ENCODE measurements at regions not wholly inside any gene's neighbourhood (a gene's known extent, or its start where the extent isn't known, plus 50 kb on each side); places are given as distances from the start of the nearest gene placed in this dataset.

DNA sequence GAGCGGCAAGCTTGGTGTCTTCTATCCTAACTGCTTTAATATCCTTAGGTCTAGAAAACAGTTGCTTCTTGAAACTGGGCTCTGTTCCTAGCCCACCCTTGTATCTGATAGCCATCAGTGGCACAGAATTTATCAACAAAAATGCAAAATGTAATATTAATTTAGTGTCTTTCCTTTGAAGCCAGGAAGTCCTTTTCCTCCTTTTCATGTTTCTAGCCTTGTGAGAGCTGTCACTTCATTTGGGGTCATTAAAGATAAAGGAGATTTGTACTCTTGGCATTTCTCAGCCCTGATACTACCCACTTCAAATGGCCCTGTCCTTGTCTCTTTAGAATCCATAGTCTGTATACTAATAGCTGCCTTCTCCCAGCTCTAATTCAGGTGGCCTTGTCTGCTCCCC is 111.0 kb downstream of the GAS1 start:
- TF ChIP-seq, protein P1, sequence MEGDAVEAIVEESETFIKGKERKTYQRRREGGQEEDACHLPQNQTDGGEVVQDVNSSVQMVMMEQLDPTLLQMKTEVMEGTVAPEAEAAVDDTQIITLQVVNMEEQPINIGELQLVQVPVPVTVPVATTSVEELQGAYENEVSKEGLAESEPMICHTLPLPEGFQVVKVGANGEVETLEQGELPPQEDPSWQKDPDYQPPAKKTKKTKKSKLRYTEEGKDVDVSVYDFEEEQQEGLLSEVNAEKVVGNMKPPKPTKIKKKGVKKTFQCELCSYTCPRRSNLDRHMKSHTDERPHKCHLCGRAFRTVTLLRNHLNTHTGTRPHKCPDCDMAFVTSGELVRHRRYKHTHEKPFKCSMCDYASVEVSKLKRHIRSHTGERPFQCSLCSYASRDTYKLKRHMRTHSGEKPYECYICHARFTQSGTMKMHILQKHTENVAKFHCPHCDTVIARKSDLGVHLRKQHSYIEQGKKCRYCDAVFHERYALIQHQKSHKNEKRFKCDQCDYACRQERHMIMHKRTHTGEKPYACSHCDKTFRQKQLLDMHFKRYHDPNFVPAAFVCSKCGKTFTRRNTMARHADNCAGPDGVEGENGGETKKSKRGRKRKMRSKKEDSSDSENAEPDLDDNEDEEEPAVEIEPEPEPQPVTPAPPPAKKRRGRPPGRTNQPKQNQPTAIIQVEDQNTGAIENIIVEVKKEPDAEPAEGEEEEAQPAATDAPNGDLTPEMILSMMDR (IDR thresholded peaks at IDR 0.05; ENCODE audit: extremely low read depth, missing control alignments), result no peak
- DNase-seq (ENCODE audit: low spot score), result no peak

DNA sequence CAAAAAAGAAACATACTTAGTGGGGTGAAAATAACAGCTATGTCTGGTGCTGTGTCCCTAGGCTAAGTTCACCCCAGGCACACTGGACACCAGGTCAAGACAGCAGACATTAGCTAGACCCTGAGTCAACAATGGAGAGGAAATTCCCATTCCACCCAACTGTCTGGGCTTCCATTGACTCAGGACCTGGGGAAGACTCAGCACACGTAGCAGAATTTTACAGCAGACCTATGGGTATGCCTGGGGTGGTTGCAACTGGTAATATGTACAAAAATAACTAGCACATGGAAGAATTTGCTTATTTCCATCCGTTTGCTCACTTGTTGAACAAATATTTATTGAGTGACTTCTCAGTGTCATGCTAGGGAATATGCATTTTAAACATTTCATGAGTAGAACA is 117.0 kb downstream of the GAS1 start:
- TF ChIP-seq, protein P1 (IDR thresholded peaks at IDR 0.05; ENCODE audit: extremely low read depth, missing control alignments), result no peak
- DNase-seq (ENCODE audit: low spot score), result no peak

DNA sequence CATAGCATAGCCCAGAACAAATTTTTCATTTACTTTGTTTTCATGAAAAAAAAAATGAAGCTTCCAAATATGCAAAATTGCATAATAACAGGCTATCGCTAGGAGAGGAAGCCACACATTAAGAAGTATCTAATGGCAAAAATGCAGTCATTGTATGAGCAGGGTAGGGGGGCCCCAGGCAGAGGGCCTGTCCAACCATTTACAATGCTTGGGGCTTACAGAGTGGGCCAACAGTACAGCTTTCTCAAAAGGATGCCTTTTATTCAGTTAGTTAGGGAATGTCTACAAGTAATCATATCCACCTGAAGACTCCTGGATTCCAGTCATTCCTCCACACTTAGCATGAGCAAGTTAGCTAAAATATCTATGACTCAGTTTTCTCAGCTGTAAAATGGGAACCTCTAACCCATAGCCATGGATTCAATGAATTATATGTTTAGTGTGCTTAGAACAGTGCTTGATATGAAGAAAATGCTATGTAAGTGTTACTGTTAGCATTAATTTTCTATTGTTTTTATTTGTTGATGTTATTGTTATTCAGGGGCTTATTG is 117.7 kb downstream of the GAS1 start:
- TF ChIP-seq, protein P1 (IDR thresholded peaks at IDR 0.05; ENCODE audit: extremely low read depth, missing control alignments), result no peak
- DNase-seq (ENCODE audit: low spot score), result no peak

DNA sequence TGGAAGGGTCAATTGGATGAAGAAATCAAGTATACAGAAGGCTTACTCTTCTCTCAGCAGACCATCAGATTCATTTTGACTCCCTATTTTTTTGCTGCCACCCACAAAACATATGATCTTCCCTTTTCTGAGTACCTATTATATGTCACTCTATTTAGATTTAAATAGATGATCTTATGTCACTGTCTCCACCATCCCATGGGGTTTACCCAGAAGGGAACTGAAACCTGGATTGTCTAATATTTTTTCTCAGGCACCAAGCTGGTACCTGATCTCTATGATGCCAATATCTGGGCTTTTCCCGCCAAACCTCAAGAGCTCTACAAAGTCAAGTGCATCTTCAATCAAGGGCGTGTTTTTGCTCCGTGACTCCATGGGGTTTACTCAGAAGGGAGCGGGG is 118.7 kb downstream of the GAS1 start:
- no peak for DNase-seq (ENCODE audit: low spot score)
- TF ChIP-seq, protein P1 (IDR thresholded peaks at IDR 0.05; ENCODE audit: extremely low read depth, missing control alignments), result no peak

DNA sequence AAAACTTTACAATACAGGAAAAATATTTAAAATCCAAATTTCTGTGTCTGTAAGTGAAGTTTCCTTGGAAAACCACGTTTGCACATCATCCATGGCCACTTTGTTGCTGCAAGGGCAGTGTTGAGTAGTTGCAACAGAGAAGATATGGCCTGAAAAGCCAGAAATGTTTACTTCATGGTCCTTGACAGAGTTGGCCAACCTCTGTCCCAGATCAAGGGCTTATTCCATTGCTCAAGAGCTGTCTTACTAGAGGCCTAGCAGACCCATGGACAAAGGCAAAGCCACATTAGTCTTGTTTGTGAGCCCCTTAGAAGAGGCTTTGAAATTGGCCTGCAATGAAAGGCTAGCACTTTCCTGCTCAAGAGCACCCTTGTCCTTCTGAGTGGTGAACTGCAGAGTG is 119.4 kb downstream of the GAS1 start:
- no peak for DNase-seq (ENCODE audit: low spot score)
- TF ChIP-seq, protein P1 (IDR thresholded peaks at IDR 0.05; ENCODE audit: extremely low read depth, missing control alignments), result no peak

DNA sequence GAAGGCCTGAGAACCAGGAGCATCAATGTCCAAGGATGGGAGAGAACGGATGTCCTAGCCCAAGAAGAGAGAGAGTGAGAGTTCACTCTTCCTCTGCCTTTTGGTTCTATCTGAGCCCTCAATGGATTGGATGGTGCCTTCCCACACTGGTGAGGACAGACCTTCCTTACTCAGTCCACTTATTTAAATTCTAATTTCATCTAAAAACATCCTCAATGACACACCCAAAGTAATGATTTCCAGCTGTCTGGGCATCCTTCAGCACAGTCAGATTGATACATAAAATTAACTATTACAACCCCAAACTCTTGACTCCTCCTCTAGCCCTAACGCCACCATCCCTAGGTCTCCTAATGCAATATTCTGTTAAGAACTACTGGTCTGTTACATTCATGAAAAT is 122.0 kb downstream of the GAS1 start:
- no peak for DNase-seq (ENCODE audit: low spot score)
- TF ChIP-seq, protein P1 (IDR thresholded peaks at IDR 0.05; ENCODE audit: extremely low read depth, missing control alignments), result no peak

DNA sequence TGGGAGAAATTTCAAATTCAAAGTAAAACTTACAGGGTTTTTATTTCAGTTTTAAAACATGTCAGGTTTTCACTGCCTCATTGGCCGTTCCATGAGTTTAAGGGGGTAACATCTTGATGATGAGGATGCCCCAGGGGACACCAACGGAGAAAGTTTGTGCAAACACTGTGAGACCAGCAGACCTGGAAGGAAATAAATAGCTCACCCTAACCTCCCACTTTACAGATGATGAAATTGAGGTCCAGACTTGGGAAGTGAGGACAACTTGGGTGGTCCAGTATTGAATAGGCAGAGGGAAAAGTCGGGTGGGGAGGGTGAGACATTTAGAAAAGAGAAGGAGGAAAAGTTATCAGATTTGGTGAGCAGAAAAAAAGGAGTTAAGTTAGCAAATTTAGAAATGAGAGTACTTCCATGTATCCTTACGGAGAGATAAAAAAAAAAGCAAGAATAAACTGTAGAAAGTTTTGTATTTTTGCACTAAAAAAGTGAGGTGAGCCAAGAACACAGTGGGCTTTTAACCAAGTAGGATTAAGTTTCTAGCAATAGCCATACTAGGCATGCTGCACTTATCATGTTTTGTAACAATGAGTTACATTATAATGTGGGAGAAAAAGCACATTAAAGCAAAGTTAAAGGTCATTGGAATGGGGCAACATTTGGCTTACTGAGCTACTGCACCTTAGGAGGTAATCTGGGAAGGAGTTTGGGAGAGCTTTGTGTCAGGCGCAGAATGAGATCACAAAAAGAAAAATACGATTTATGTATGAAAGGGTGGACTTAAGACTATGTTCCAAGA is 125.1 kb downstream of the GAS1 start:
- TF ChIP-seq, protein P1 (IDR thresholded peaks at IDR 0.05; ENCODE audit: extremely low read depth, missing control alignments), result no peak
- no peak for DNase-seq (ENCODE audit: low spot score)

Data from GM20000 (cell line).